Loucy (cell line): ENCODE measurements at regions not wholly inside any gene's neighbourhood (a gene's known extent, or its start where the extent isn't known, plus 50 kb on each side); places are given as distances from the start of the nearest gene placed in this dataset.

Experiments used
- CTCF ChIP-seq: fragments of 200-600 bp; sonication (generic); conservative IDR thresholded peaks from 2 replicates; pipeline ENCODE4 v1.5.1; 2014; ENCODE audit warnings: mild to moderate bottlenecking, antibody characterized with exemption, low read length
- EZH2phosphoT487 ChIP-seq: fragments of 200-600 bp; IDR thresholded peaks from 2 replicates; pipeline ENCODE4 v1.6.1; 2018; ENCODE audit warnings: antibody characterized with exemption, mild to moderate bottlenecking, moderate library complexity, borderline replicate concordance

GRCh38 chr2:21305581-21305980 lies 181.8 kb downstream of the TDRD15 start:
- TF ChIP-seq CTCF = no peak
- TF ChIP-seq EZH2phosphoT487 = no peak
